ENCODE measurements at regions not wholly inside any gene's neighbourhood (a gene's known extent, or its start where the extent isn't known, plus 50 kb on each side); places are given as distances from the start of the nearest gene placed in this dataset.
"Not testable (repeated sequence)": the region's sequence is repeated elsewhere in the genome, so short reads cannot be mapped to it uniquely, and the experiment has no call there.

DNA sequence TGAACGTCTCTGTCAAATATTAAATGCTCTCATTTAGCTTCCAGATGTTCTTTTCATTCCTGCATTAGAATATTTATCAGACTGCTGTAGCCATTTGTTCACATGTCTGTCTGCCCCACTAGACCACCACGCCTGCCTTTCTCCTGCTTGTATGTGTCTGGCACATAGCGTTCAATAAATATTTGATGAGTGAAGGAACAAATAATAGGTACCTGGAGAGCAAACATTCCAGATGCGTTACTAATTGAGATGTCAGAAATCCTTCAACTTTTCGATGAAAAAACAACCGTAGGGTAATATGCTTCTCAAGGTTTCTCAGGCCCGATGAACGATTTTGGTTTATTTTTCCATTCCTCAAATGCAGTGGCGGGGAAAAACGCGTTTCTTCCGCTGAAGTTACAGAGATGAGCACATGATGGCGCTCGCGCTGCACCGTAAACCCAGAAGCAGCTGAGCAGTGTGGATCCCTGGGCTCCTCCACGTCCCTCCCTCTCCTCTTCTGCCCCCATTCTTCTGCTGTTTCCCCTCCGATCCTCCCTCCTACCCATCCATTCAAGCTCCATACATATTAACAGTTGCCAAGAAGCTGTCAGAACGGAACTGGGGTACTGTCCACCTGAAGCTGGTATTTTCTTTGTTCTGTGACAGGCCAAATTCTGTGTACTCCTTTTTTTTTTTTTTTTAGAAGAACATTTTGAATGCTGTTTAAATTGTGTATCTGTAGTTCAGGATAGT lies 245.4 kb downstream of the MPDZ start:
- ATAC-seq: peak; percentile 92 to 93
- intact Hi-C loops (cut with DNase I): loop anchor here (2.0 to 10.0 kb wide), 3 partner anchors 51 to 1731 kb away; no protein-coding TSS in a partner anchor
- peak; percentile 72 for DNase-seq

GRCh38 chr9:13034694-13035002 lies 244.8 kb downstream of the MPDZ start:
- no peak for DNase-seq
- peak in 1 of 2 donors; percentile 36 for ATAC-seq
- intact Hi-C loops (cut with DNase I): loop anchor here (2.0 to 10.0 kb wide), 4 partner anchors 50 to 1730 kb away; no protein-coding TSS in a partner anchor

DNA sequence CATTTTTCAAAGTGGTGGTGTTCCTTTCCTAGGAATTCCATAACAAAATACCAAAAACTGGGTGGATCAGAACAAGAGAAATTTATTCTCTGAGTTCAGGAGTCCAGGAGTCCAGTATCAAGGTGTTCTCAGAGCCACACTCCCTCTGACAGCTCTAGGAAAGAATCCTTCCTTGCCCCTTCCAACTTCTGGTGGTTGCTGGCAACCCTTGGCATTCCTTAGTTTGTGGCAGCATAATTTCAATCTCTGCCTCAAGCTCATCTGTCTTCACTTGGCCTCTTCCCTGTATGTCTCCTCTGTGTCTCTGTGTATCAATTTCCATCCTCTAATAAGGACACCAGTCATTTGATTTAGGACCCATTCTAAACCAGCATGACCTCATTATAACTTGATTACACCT lies 243.7 kb downstream of the MPDZ start:
- DNase-seq (no peak), ATAC-seq (no peak)
- intact Hi-C loops (cut with DNase I): loop anchor here (2.0 to 10.0 kb wide), 4 partner anchors 49 to 1729 kb away; no protein-coding TSS in a partner anchor

GRCh38 chr9:13037808-13038207 lies 241.7 kb downstream of the MPDZ start:
- DNase-seq, ATAC-seq: not testable (repeated sequence)
- intact Hi-C loops (cut with DNase I): loop anchor here (5.0 to 10.0 kb wide), 3 partner anchors 47 to 1727 kb away; no protein-coding TSS in a partner anchor

DNA sequence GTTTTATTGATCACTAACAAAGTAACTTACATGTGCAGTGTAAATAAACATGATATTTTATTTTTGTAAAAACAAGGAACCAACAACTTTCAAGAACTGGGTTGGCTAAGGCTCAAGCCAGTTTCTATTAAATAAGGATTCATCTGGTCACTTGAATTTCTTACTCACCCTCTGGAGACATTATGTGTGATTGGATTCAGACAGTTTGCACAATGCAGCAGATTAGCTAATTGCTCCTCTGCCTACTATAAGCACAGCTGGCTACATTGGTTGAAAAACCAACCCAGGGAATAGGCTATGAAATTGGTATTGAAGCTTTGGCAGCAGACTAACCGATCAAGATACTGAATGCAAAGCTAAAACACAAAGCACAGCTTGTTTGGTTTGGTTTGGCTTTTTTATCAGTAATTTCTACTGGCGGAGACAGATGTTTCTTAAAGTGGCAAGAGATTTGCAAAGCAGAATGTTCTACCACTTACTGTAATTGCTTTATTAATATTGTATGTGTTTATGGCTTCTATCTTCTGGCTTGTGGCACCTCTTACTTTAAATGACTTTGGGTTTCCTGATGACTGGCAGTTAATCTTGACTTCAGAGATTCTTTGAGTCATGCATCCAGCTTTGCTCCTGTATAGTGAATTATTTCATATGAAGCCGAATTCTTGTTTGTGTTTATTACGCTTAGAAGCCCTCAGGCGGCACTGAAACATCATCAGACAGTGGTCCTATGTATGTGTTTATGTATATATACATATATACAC lies 231.5 kb downstream of the MPDZ start:
- no peak for ATAC-seq
- DNase-seq: no peak
- intact Hi-C loops (cut with DNase I): no loop called here

DNA sequence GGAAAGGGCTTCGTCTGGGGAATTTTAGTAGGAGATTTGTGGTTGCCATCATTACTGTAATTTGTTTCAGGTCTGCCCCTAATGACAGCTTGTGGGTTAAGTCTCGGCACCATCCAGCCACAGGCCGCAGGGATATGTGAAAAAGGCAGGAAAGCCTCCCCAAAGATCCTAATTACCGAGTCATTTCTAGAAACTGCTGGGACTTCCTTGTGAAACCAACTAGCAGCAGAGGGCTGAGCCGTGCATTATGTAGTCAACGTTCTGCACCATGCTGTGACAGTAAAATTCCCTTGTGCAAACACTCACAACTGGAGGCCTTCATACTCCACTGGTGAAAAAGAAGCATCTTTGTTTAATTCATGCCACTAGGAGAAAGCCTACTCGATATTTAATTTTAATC lies 230.3 kb downstream of the MPDZ start:
- ATAC-seq (no peak), DNase-seq (no peak)
- intact Hi-C loops (cut with DNase I): no loop called here

DNA sequence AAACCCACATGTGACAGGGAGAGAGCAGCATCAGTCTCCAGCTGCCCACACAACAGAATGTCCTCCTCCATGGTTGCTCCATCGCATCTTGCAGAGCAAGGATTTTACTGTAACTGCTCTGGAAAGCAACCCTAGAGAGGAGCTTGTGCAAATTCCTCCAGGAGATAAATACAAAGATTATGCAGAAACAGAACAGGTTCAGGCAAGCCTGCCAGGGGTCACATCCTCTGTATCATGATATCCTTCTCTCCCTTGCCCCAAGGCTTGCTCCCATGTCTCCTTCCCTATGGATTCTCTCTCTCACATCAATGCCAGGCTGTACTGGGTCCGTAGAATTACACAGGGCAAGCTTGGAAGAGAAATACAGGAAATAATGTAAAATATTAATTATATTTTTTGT lies 226.0 kb downstream of the MPDZ start:
- intact Hi-C loops (cut with DNase I): no loop called here
- DNase-seq (no peak), ATAC-seq (no peak)

- no peak for DNase-seq
- intact Hi-C loops (cut with DNase I): no loop called here
- ATAC-seq: no peak
Observed at GRCh38 chr9:13054389-13054788, 225.1 kb downstream of the MPDZ start.
